ENCODE measurements at regions not wholly inside any gene's neighbourhood (a gene's known extent, or its start where the extent isn't known, plus 50 kb on each side); places are given as distances from the start of the nearest gene placed in this dataset.

GRCh38 chr10:9603972-9604371 lies 1413.7 kb upstream of the CELF2 start:
- no peak for TF ChIP-seq CTCF (IDR thresholded peaks at IDR 0.05; ENCODE audit: insufficient read depth, low read length, poor library complexity, severe bottlenecking)
- TF ChIP-seq EZH2phosphoT487 (conservative IDR thresholded peaks at IDR 0.05; ENCODE audit: low read length) = no peak
